Stimulated activated CD4-positive, alpha-beta T cell treated with anti-CD3 and anti-CD28 coated beads, Interleukin-4, amount 100 ng/mL, for 24 hours (primary cell): ENCODE measurements at regions not wholly inside any gene's neighbourhood (a gene's known extent, or its start where the extent isn't known, plus 50 kb on each side); places are given as distances from the start of the nearest gene placed in this dataset.
"Not testable (repeated sequence)": the region's sequence is repeated elsewhere in the genome, so short reads cannot be mapped to it uniquely, and the experiment has no call there.

Source experiments
- DNase-seq: peaks from one replicate; pipeline ENCODE4 v3.0.0-alpha.2; 2020

- not testable (repeated sequence) for DNase-seq
Measured at GRCh38 chr12:124669271-124669721, 101.9 kb upstream of the NCOR2 start.

DNA sequence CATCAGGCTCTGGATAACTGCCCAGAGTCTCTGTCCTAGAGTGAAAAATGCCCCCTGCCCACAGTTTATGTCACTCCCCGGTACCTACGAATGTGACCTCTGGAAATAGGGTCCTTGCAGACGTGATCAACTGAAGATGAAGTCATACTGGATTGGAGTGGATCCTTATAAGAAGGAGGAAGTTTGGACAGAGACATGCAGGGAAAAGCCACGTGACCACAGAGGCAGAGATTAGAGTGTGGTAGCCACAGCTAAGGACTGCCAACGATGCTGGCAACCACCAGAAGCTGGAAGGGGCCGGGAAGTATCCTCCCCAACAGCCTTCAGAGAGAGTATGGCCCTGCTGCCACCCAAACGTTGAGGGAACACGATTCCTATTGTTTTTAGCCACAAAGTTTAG, 101.2 kb upstream of the NCOR2 start:
- no peak for DNase-seq

DNA sequence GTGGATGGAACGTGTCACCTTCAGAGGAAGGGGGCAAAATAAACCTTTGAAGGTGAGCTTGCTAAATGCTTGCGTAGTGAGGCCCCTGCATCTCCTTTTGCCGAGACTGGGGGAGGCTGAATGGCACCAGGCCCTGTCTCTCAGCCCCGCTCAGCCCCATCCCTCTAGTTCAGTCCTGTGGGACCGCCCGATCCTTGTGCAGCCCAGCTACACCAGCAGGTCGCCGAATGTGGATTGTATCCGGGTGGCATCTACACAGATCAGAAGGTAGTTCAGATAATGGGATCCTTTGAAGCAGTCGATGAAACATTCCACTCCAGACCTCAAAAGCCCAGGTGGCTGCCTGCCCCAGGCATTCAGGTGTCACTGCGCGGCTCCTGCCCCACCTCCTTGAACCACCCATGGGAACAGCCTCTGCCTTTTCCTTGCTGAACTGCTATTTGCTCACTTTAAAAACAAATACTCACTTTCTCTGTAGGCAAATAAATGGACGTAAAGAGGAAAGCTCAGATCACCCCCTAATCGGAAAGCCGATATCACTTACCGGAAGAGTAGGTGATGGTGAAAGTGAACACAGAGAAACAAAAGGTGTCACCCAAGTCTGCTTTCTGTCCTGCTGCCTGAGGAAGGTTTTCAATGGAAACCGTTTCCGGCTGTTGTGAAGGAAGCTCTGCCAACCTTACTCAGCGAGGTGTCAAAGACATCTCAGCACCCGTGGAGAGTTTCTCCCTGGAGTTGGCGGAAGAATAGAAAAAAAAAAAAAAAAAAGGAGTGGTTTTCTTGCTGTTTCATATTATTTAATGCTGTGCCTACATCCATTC, 100.3 kb upstream of the NCOR2 start:
- no peak for DNase-seq

- no peak for DNase-seq
Measured at GRCh38 chr12:124666722-124667259, 99.4 kb upstream of the NCOR2 start.

DNA sequence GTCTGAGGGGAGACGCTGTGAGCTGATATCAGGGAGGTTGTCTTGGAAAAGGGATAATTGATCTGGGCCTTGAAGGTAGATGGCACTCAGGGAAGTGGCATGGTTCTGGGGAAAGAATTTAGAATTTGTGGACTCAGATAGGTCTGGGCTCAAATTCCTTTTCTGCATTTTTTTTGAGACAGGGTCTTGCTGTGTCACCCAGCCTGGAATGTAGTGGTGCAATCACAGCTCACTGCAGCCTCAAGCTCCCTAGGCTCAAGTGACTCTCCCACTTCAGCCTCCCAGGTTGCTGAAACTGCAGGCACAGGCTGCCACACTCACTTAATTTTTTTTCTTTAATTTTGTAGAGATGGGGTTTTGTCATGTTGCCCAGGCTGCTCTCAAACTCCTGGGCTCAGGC, 98.1 kb upstream of the NCOR2 start:
- DNase-seq = no peak

GRCh38 chr12:124664395-124665111, 97.1 kb upstream of the NCOR2 start:
- DNase-seq = no peak

DNA sequence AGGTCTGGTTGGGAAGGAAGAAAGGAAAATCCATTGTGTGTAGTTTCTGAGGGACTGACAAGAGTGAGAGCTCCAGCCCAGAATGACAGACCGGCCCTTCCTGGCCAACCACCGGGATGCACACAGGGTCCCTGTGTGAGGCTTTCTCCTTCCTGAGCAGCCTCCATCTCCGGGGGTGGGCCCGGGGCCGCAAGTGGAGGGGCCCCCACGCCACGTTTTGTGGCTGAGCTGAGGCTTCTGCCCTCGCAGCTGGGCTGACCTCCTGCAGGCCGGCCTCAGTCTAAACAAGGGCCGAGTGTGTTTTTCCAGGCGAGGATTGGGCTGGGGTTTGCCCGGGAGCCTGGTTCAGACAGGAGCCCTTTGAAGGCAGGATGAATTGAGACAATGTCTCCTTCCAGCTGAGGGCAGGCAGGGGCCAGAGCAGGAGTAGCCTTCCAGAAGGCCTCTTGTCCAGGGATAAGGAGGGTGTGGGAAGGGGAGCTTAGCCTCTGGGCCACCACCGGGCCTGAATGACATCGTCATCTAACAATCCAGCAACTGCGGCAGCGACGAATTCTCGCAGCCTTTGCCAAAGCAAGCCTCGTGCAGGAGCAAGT, 96.5 kb upstream of the NCOR2 start:
- DNase-seq = no peak

GRCh38 chr12:124663206-124663605, 95.8 kb upstream of the NCOR2 start:
- DNase-seq = no peak

DNA sequence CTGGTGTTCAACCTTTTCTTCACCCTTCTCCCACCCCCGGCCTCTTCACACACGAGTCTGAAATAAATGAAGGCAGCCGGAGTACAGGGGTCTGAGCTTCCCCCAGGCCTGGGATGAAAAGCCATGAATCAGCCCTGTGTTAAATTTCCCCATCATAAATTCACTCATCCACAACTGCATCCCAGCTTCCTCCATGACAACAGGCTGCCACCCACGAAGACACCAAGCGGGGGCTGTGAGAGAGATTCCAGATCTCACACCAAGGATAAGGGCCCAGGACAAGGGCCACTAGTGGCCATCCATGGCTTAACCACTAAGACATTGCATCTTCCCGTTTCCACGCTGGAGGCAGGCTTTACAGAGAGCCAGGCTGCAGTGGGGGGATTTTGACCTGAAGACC, 93.9 kb upstream of the NCOR2 start:
- no peak for DNase-seq

- DNase-seq = no peak
Measured at GRCh38 chr12:124660851-124661250, 93.4 kb upstream of the NCOR2 start.

- no peak for DNase-seq
Measured at GRCh38 chr12:124658806-124659402, 91.5 kb upstream of the NCOR2 start.

DNA sequence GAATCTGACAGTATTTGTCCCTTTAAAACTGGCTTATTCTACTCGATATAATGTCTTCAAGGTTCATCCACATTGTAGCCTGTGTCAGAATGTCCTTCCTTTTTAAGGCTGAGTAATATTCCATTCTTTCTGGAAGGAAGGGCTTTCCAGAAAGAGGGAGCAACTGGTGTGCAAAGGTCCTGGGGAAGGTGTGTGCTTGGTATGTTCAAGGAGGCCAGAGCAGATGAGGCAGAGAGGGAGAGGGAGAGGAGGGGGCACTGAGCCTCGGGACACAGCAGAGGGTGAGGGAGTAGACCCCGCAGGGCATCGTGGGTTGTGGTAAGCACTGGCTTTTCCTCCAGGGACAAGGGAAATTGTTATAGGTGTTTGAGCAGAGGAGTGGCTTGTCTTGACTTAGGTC, 90.9 kb upstream of the NCOR2 start:
- no peak for DNase-seq

DNA sequence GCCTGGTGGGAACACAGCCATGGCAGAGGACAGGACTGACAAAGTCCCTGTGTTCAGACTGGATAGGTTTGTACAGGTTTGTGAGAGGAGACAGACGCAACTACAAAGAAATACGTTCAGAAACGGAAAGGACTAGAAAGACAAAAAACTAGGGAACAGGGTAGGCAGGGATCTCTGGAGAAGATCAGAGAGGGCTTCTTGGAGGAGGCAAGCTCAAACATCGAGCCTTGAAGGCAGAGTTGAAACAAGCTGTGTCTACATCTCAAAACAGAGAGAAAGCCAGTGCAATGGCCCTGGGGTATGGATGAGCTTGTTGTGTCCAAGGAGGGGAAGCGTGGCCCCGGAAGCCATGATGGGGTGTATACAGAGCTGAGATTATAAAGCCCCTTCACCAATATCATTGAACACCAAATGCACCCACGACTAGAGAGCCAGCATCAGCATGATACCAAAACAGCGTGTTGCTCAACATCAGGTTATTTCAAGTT, 89.6 kb upstream of the NCOR2 start:
- DNase-seq = no peak

GRCh38 chr12:124655698-124656516, 88.5 kb upstream of the NCOR2 start:
- DNase-seq = no peak

GRCh38 chr12:124655048-124655697, 87.8 kb upstream of the NCOR2 start:
- DNase-seq = no peak

DNA sequence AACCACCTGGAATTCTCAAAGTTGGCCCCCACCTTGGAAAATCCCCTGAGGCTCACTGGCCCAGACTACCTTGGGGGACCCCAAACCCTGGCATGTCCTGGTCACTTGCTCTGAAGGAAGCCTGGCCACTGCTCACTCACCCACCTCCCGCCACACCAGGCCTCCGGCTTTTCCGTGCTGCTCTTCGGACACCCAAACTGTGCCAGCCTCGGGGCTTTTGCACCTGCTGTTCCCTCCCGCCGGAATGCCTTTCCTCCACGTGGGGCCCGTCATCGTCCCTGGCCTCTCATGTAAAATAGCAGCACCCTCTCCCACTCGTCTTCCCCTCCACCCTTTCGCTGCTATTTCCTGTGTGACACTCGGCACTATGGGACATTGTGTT, 87.2 kb upstream of the NCOR2 start:
- no peak for DNase-seq

- no peak for DNase-seq
Measured at GRCh38 chr12:124653169-124653931, 85.9 kb upstream of the NCOR2 start.

- no peak for DNase-seq
Measured at GRCh38 chr12:124652661-124653060, 85.2 kb upstream of the NCOR2 start.

DNA sequence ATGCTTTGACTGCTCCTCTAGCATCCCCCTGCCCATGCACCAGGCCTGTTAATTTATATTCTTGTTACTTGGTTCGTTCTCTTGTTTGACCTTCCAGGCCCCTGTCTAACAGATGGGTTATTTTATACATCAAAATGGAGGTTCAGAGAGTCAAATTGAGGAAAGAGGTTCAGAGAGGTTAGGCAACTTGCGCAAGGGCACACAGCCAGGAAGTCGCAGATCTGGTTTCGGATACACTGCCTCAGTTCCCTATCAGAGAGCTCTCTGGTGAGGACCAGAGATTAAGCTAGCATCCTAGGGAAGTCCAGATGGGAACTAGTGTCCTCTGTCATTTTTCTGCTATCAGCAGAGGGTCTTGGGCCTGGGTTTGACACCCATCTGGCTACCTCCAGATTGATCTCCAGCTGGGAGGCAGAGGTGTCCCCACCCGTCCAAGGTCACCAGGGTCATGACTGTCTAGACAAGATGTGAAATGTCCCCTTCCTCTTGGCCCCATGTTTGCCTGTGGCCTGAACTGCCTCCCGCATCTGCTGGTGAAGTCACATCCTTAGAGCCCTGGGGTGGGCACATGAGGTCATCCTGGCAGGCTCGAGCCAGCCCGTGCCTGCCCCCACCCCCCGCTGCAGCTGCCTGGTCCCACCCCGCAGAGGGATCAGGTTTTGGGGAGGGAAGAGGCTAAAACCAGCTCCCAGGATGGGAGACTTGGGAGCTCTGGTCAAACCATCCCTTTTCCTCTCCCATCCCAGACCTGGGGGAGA, 84.3 kb upstream of the NCOR2 start:
- no peak for DNase-seq

DNA sequence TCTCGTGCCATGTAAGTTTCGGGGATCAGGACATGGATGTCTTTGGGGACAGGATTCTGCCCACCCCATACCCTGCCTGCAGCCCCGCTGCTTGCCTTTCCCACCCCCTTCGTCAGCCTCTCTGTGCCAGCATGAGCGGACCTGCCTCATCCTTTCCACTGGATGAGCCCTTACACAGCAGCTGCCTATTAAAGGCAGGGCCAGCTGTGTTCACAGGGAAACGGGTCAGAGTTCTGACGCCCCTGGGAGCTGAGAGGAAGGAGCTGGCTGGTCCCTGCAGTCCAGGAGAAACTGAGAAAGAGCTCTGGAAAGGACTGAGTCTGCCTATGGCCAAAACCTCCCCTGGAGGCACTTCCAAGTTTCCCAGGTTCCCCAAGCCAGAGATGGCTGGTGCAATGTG, 83.5 kb upstream of the NCOR2 start:
- DNase-seq = no peak
